ENCODE measurements at regions not wholly inside any gene's neighbourhood (a gene's known extent, or its start where the extent isn't known, plus 50 kb on each side); places are given as distances from the start of the nearest gene placed in this dataset.
"Not testable (repeated sequence)": the region's sequence is repeated elsewhere in the genome, so short reads cannot be mapped to it uniquely, and the experiment has no call there.

GRCh38 chr4:154907345-154908045, 126.4 kb downstream of the RBM46 start:
- not testable (repeated sequence) for DNase-seq (ENCODE audit: low spot score)

GRCh38 chr4:154908168-154908567, 127.1 kb downstream of the RBM46 start:
- peak; percentile 40 for DNase-seq (ENCODE audit: low spot score)

GRCh38 chr4:154911097-154911496, 130.0 kb downstream of the RBM46 start:
- no peak for DNase-seq (ENCODE audit: low spot score)

- no peak for DNase-seq (ENCODE audit: low spot score)
These were observed 130.6 kb downstream of the RBM46 start for GRCh38 chr4:154911608-154912098.

- DNase-seq (ENCODE audit: low spot score): no peak
These were observed 135.0 kb downstream of the RBM46 start for GRCh38 chr4:154916068-154916467.

GRCh38 chr4:154927126-154927680, 146.1 kb downstream of the RBM46 start:
- no peak for DNase-seq (ENCODE audit: low spot score)

GRCh38 chr4:154928640-154929257, 147.7 kb downstream of the RBM46 start:
- peak; percentile 4 for DNase-seq (ENCODE audit: low spot score)

GRCh38 chr4:154936873-154937272, 155.8 kb downstream of the RBM46 start:
- DNase-seq (ENCODE audit: low spot score): no peak

GRCh38 chr4:154939851-154940250, 158.8 kb downstream of the RBM46 start:
- DNase-seq (ENCODE audit: low spot score): no peak

GRCh38 chr4:154942176-154942575, 161.1 kb downstream of the RBM46 start:
- DNase-seq (ENCODE audit: low spot score): no peak

- DNase-seq (ENCODE audit: low spot score): no peak
These were observed 163.9 kb downstream of the RBM46 start for GRCh38 chr4:154944996-154945395.

GRCh38 chr4:154946113-154946512, 165.0 kb downstream of the RBM46 start:
- DNase-seq (ENCODE audit: low spot score): no peak

- no peak for DNase-seq (ENCODE audit: low spot score)
These were observed 172.6 kb downstream of the RBM46 start for GRCh38 chr4:154953691-154954090.

- no peak for DNase-seq (ENCODE audit: low spot score)
These were observed 173.0 kb downstream of the RBM46 start for GRCh38 chr4:154954117-154954516.

GRCh38 chr4:154958121-154958520, 177.0 kb downstream of the RBM46 start:
- DNase-seq (ENCODE audit: low spot score): no peak

- DNase-seq (ENCODE audit: low spot score): no peak
These were observed 177.7 kb downstream of the RBM46 start for GRCh38 chr4:154958621-154959358.

GRCh38 chr4:154959756-154960155, 178.7 kb downstream of the RBM46 start:
- DNase-seq (ENCODE audit: low spot score): no peak

- no peak for DNase-seq (ENCODE audit: low spot score)
These were observed 179.4 kb downstream of the RBM46 start for GRCh38 chr4:154960476-154960875.

- no peak for DNase-seq (ENCODE audit: low spot score)
These were observed 180.2 kb downstream of the RBM46 start for GRCh38 chr4:154961263-154961662.

GRCh38 chr4:154973244-154974035, 192.4 kb downstream of the RBM46 start:
- DNase-seq (ENCODE audit: low spot score): no peak

- DNase-seq (ENCODE audit: low spot score): no peak
These were observed 196.2 kb downstream of the RBM46 start for GRCh38 chr4:154977228-154977627.

Measured in A172 (cell line).